Stimulated activated CD4-positive, alpha-beta T cell treated with anti-CD3 and anti-CD28 coated beads, Interleukin-4, amount 100 ng/mL, for 4 hours (primary cell): ENCODE measurements at regions not wholly inside any gene's neighbourhood (a gene's known extent, or its start where the extent isn't known, plus 50 kb on each side); places are given as distances from the start of the nearest gene placed in this dataset.

Experiments
- DNase-seq, 2 experiments: peaks; one replicate each; pipeline ENCODE4 v3.0.0-alpha.2; 2020

DNA sequence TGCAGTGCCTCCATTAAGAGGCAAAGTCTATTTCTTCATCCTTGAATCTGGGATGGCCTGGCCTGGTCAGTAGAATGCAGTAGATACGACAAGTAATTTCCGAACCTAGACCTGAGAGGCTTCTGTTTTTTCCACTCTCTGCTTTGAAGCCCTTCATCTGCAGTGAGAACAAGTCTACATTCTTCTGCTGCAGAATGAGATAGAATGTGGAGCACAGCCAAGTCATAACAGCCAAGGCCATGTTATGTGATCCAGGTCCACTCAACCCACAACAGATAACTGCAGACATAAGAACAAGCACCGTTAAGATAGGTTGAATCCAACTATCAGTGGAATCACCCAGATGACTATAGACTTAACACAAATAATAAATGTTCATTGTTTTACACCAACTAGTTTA, 1297.7 kb downstream of the C4orf33 start:
- no peak for DNase-seq

DNA sequence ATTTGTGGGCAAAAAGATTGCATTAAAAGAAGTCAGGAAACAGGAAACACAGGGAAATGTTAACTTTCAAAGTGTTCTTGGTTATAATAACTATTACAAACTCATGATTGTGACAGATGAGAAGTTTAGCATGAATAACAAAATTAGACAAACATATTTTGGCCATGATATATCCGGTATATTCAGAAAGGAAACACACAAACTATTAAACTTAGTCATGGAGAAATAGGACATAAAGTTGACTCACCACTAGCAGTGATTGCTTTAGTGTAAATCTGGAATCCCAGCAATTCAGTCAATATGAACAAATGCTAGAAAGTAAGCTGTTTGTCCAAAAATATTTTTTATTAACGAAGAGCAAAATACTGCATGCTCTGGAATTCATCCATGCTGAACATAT, 1299.9 kb downstream of the C4orf33 start:
- DNase-seq, result no peak

DNA sequence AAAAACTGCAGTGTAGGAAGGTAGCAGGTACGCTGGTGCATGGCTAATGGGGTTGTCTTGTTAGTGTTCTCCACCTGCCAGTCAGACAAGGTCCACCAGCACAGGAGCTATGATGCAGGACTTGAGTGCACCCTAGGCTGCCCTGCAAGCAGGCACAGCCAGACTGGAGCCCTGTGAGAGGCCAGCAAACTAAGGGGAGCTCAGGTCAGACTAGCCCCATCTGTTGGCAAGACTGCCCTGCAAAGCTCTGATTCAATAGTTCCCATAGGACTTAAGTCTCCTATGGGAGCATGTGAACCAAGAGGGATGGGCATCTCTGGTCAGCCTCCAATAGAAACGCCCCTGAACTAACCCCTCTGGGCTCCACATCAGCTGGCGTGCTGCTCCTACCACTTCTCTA, 1307.3 kb downstream of the C4orf33 start:
- no peak for DNase-seq

DNA sequence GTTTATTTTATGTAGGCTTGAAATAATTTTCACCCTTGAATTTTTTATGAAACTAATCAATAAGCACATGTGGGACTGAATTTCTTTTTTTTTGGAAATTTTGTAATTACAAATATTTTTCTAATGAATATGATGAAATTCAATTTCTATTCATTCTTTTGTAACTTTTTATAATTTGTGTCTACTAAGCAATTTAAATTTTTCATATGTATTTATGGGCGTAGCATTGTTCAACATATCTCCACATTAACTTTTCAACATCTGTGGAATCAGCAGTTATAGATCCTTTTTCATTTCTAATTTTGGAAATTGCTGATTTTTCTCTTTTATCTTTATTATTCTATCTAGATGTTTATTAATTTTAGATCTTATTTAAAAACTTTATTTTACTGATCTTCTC, 1320.3 kb downstream of the C4orf33 start:
- no peak for DNase-seq

DNA sequence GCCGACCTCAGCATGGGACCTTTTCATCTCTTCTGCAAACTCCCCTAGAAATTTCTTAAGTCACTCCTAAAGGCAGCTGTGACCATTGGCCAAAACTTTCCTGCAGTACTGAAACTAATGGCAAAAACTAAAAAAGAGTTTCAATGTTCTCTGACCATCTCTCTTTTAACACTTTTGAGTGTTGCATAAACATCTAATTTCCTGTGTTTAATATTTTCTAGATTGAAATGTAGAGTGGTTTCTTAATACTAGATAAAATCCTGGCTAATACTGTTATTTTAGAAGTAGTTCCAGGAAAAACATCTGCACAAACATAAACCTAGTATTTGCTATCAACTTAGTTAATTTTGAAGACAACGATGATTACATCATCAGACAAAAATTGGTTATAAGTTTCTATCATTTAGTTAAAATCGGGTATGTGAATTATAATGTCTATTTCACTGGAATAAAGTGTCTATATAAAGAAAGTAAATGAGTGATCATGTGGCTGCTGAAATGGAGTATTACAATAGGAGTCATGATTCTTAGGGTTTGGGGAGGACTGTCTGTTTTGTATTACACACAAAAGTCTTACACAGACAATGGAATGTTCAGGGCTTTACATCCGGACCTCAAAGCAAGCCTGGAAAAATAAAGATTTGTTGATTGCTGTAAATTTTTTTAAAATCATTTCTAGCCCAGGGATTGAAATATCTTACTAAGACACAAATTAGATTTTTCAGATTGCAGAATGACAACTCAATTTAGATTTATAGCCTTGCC, 1323.4 kb downstream of the C4orf33 start:
- no peak for DNase-seq

DNA sequence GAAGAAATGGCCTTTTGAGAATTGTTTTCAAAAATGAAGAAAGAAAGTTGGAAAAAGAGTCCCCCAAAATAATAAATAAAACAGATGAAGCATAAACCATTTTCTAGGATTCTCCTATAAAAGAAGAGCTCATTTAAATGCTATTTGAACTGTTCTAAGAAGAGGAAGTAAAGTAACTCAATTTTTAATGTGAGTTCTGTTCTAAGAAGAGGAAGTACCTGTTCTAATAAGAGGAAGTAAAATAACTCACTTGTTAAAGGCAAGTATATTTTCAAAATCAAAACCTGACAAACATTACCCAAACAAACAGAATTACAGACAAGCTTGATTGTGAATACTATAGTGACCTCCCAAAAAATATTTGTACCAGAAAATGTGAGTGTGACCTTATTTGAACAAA, 1326.3 kb downstream of the C4orf33 start:
- DNase-seq, result no peak

DNA sequence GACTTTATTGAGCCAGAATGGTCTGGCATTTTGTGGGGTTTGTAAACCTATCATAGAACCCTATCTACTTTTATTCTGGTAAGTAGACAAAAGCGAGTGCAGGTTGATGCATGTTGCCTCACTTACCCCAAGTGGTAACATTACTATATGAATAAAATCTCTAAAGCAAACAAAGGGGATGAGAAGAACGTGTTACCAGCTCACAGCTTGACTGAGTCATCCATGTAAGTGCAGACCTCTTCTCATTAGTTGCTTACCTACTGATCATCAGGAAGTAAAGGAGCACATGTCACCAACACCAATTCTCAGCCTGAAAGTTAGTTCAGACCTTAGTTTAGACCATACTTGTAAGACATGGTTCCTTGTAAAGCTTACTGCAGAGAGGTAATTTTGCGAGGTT, 1328.3 kb downstream of the C4orf33 start:
- no peak for DNase-seq

DNA sequence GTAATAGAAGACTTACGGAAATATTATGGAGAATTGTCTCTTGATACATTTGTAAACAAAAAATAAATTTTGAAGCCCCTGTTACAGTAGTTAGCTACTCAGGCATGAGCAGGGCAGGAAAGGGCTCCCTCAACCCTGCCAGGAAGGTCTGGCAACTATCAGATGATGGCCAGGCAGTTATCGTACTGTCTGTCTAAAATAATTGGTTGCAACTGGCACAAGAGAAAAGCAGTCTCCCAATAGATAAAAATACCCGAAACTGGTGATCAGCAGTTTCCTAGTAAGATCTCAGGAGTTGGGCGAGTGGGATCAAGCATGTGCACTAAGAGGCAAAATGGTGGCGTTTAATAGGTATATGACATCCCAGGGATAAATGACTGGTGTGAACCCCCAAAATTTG, 1336.3 kb downstream of the C4orf33 start:
- no peak for DNase-seq

DNA sequence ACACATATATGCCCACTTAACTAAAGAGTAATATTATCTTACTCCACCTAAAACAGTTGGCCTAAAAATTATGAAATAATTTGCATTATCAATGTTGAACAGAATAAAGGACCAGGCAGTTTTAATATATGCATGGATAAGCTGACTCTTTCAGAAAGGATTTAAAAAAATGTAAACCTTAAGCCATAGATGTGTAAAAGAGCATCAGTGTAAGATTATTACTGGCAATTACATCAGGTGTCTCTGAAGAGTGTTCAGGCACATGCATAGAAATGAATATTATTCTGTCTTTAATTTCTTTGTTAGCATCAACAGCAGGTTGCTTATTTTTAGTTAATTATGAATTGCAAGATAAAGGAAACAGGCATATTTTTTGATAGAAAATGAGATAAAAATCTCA, 1353.8 kb downstream of the C4orf33 start:
- no peak for DNase-seq

DNA sequence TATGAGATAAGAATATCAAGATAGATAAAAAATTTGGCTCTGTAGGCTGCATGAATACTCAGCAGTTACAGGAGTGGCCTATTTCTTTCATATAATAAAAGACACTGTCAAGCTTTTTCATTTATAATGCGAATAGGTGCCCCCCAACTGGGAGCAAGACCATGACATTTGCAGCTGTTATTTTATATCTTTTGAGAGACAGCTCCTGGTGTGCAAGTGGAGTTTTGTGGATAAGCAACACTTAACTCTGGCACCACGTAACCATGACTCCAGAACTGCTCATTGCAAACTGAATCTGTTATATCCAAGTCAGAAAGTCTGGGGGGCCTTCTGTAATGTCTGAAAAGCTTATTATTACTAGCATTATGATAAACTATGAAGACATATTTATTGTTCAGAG, 1372.4 kb downstream of the C4orf33 start:
- DNase-seq, result no peak

DNA sequence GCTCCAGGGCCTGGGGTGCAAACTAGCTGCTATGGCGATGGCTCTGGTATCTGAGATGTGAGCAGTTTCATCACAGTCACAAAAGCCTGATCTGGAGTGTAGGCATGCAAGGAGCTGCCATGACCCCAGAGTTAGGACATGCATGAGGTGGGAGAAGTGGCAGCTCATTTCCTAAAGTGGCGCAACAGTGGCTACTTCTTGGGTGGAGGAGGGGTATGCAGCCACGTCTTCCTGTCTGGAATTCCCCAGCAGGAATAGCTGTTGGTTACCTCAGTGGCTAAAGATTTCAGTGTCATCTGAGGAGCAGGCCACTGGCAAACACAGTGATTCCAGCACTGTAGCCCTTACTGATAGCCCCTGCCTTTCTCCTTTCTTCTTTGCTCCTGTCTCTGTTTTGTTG, 1382.5 kb downstream of the C4orf33 start:
- DNase-seq, result no peak

DNA sequence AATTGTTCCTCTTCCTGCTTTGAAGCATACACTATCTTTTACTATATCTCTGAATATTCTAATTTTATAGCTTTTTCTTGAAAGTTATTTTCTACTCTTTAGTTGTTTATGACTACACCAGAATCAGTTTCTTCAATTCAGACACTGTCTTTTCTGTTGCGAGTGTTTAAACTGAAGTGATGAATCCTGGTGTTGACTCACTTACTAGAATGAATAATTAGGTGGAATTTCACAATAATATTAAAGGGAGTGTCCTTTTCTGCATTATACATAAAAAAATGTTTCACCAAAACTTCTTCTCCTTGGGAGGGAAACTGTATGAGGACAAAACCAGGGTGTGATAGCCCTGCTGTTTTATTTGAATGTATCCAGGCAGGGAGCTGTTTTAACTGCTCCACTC, 1383.1 kb downstream of the C4orf33 start:
- DNase-seq, result no peak

DNA sequence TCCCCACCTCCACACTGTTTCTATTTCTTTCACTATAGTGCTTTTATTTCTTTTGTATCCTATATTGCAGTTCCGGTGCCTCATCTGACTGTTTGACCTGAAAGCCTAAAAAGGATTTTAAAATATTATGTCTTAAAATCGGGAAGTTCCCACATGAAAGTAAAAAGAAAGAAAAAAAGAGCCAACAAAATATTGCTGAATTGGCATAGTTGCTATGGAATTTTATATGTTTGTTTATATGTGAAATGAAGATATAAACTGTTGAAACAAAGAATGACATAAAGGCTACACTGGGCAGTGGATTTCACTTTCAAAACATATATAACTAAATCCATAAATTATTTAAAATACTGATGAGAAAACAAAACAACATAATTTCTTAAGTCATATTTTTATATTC, 1383.7 kb downstream of the C4orf33 start:
- no peak for DNase-seq

DNA sequence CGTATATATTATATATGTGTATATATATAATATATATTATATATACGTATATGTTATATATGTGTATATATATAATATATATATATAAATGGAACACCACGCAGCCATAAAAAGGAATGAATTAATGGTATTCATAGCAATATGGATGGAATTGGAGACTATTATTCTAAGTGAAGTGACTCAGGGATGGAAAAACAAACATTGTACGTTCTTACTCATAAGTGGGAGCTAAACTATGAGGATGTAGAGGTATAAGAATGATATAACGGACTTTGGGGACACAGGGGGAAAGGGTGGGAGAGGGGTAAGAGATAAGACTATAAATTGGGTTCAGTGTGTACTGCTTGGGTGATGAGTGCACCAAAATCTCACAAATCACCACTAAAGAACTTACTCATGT, 1388.9 kb downstream of the C4orf33 start:
- DNase-seq, result no peak

DNA sequence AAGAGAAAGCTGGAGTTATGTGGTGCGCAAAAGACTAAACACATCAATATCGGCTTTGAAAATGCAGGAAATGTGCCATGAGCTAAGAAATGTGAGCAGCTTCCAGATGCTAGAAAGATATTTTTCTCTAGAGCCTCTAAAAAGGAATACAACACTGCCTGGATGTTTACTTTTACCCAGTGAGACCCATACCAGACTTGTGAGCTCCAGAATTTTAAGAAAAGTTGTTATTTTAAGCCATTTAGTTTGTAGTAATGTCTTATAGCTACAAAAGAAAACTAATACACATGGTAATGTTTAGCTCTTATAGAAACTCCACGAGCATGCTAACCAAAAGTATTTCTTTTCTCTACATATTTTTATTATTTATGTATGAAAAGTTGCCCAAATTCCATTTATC, 1389.4 kb downstream of the C4orf33 start:
- DNase-seq, result no peak

DNA sequence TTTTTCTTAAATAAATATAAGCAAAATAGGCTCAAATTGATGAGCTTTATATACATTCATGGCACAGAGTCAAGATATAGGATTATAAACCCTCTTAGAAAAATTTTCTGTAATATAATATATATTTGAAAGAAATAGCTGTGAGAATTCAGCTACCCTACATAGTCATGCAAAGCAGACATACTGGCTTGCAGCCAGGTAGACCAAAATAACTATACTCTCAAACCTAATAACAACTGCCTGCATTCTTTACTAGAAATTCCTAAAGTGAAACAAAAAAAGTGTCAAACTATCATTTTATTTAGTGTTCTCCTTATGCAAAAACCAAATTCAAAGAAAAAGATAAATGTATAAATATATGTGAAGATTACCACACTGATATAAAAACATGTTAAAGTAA, 1390.2 kb downstream of the C4orf33 start:
- no peak for DNase-seq

DNA sequence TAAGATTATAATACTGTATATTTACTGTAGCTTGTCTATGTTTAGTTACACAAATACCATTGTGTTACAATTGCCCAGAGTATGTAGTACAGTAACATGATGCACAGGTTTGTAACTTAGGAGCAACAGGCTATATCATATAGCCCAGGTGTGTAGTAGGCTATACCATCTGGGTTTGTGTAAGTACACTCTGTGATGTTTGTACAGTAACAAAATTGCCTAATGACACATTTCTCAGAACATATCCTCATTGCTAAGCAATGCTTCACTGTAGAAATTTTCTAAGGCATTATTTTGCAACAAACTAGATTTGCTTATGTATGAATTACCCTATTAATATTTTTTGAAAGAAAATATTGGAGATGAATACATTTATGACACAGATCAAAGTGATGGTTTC, 1390.9 kb downstream of the C4orf33 start:
- no peak for DNase-seq

DNA sequence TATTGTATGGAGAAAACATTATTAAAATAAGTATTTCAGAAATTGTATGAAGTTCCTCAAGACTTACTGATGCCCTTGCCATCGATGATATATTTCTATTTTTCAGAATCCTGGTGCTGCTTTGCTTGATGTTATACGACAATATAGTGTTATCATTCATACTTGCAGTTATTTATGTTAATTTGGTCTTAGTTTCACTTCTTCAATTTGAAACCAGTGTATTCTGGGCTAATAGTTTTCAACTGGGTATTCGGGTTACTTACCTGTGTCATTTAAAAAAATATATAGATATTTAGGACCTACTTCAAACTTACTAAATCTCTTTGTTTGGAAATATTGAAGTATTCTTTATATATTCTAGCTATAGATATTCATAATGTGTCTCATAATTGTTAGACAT, 1414.7 kb downstream of the C4orf33 start:
- no peak for DNase-seq

DNA sequence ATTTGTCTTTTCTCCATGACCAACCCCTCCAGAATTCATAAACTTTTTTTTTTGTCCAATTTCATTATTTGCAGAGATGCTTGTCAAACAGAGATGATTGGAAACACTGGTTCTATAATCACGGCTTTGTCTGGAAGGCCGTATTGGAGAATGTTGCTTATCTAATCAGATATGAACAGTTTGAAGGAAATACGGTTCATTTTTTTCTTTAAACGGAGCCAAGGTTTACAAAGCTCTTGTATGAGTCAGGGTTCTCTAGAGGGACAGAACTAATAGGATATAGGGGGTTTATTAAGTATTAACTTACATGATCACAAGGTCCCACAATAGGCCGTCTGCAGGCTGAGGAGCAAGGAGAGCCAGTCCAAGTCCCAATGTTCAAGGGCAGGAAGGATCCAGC, 1415.8 kb downstream of the C4orf33 start:
- DNase-seq, result no peak

DNA sequence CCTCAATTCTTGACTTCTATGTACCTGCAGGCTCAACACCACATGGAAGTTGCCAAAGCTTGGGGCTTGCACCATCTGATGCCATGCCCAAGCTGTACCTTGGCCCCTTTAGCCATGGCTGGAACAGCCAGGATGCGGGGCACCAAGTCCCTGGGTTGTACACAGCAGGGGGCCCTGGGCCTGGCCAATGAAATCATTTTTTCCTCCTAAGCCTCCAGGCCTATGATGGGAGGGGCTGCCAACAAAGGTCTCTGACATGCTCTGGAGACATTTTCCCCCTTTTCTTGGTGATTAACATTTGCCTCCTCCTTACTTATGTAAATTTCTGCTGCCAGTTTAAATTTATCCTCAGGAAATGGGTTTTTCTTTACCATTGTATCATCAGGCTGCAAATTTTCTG, 1428.1 kb downstream of the C4orf33 start:
- DNase-seq, result no peak

DNA sequence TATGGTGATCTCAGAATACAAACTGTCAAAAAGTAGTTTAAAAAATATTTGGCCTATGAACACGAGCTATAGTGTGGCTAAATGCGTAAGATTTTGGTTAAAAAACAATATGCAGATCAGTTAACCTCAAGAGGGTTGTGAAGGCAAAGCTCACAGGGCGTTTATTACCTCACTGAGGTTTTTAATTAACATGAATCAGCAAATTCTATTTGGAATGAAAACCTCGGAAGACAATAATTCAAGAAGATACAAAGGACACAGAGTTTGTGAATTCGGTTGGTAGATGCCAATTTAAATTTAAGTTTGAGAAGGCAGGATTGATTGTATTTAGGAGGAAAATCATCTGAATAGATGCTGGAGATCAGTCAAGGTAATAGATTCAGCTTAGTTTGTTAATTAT, 1434.6 kb downstream of the C4orf33 start:
- no peak for DNase-seq

DNA sequence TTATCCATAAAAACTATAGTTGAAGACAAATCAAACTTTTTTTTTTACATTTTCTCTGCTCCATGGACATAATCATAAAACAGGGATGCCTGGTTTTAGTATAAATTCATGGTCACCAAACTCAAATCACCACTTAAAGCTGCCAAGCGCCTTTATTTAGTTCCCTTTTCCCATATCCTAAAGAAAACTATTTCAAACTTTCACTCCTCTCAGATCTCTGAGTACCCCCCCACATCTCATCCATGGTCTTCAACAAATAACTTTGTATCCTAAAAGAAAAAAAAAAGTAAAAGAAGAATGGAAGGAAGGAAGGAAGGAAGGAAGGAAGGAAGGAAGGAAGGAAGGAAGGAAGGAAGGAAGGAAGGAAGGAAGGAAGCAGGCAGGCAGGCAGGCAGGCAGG, 1438.7 kb downstream of the C4orf33 start:
- no peak for DNase-seq

DNA sequence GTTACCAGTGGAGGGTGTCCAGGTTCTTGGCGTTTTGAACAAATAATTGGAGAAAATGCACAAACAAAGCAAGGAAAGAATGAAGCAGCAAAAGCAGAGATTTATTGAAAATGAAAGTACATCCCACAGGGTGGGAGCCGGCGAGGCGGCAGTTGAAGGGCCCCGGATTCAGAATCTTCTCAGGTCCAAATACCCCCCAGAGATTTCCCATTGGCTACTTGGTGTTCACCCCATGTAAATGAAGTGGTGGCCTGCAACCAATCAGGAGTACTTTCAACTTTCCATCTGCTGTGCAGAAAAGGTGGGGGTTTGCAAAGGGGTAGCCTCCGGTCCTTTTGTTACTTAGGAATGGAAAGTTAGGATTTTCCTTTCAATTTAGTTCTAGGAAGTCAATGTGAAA, 1447.0 kb downstream of the C4orf33 start:
- DNase-seq, result no peak

DNA sequence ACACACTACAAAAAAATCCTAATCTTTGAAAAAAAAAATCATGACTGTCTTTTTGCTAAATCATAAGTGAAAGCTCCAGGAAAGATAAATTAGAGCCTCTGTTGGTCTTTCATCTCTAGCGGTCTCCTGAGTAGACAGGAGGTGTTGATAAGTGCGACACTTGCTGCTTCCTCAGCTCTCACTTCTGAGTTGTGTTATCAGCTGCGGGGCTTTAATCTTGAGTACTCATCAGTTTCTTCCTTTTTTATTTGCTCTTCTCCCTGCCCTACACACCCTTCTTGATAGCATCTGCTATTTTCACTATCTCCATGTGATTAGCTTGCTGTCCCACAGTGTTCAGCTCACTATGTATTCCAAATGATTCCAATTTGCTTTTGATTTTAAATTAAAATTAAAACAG, 1449.2 kb downstream of the C4orf33 start:
- DNase-seq, result no peak

DNA sequence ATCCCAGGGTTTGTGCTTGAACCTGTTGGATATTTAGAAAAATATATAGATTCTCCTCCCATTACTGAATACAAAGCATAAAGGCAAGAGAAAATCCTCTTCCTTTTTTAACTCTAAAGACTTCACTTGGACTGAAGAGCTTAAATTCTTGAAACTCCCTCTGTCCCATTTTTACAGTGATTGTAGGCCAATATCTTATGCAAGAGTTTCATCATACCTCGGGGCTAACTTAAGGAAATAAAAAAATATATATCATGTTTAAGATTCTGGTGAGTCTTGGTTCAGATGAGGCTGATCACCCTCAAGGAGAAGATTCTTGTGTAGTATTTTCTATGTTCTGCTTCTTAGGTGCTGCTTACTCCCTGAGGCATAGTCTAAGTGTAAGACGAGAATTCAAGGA, 1449.6 kb downstream of the C4orf33 start:
- no peak for DNase-seq

DNA sequence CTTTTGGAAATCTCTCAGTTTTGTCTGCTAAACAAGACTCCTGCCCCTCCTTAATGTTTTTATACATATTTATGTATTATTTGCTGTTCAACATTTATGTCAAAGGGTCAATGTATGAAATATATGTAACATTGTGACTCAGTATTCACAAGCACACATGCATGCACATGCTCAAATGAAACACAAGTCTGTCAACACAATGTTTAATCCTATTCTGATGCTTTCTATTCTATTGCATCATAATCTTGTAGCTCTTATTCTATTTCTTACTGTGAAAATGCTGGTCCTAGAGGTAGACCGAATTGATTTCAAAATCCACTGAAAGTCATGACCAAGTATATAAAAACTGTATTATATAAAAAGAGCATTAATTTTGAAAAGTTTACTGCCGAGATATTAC, 1463.3 kb downstream of the C4orf33 start:
- DNase-seq, result no peak
